Neural cell (in vitro differentiated cells): ENCODE measurements at regions not wholly inside any gene's neighbourhood (a gene's known extent, or its start where the extent isn't known, plus 50 kb on each side); places are given as distances from the start of the nearest gene placed in this dataset.

Experiments
- H2AFZ ChIP-seq: fragments of 200-600, 300-800 bp; sonication (generic), shearing (Covaris generic); 2 replicates; pipeline ENCODE4 v1.6.0; 2014; ENCODE audit warnings: low read depth, mild to moderate bottlenecking, antibody characterized with exemption, low read length, moderate library complexity
- H3F3A ChIP-seq: fragments of 200-600 bp; shearing (Covaris generic); 2 replicates; pipeline ENCODE4 v1.6.1; 2016; ENCODE audit warnings: mild to moderate bottlenecking, moderate library complexity, mixed read lengths, antibody characterized with exemption, low read length; ENCODE audit not compliant: insufficient read depth, poor library complexity, severe bottlenecking
- H3K27ac ChIP-seq: fragments of 200-600, 300-800 bp; sonication (generic), shearing (Covaris generic); 2 replicates; pipeline ENCODE4 v1.5.1; 2014; ENCODE audit warnings: mild to moderate bottlenecking, low read length, moderate library complexity
- H3K27me3 ChIP-seq: fragments of 300-800, 200-600 bp; sonication (generic), shearing (Covaris generic); 2 replicates; pipeline ENCODE4 v1.6.0; 2014; ENCODE audit warnings: mild to moderate bottlenecking, low read depth, low read length, moderate library complexity; ENCODE audit not compliant: insufficient read depth
- H3K36me3 ChIP-seq: fragments of 300-800, 200-600 bp; sonication (generic), shearing (Covaris generic); 2 replicates; pipeline ENCODE4 v1.5.1; 2014; ENCODE audit warnings: mild to moderate bottlenecking, antibody characterized with exemption, low read length, moderate library complexity; ENCODE audit not compliant: insufficient read depth
- H3K4me2 ChIP-seq: fragments of 300-800, 200-600 bp; sonication (generic), shearing (Covaris generic); 2 replicates; pipeline ENCODE4 v1.6.0; 2014; ENCODE audit warnings: mild to moderate bottlenecking, low read length
- H3K4me3 ChIP-seq: fragments of 300-800, 200-600 bp; sonication (generic), shearing (Covaris generic); 2 replicates; pipeline ENCODE4 v1.5.1; 2014; ENCODE audit warnings: mild to moderate bottlenecking, low read length, moderate library complexity
- H3K79me2 ChIP-seq: fragments of 200-600 bp; shearing (Covaris generic); replicated peaks from 2 replicates; pipeline ENCODE4 v1.6.0; 2014; ENCODE audit warnings: mild to moderate bottlenecking, low read length, moderate library complexity; ENCODE audit not compliant: insufficient read depth
- H3K9ac ChIP-seq: fragments of 300-800, 200-600 bp; sonication (generic), shearing (Covaris generic); 2 replicates; pipeline ENCODE4 v1.6.1; 2016; ENCODE audit warnings: mild to moderate bottlenecking, low read length, mixed read lengths
- H3K9me2 ChIP-seq: fragments of 200-600 bp; shearing (Covaris generic); 2 replicates; pipeline ENCODE4 v1.6.1; 2016; ENCODE audit warnings: mild to moderate bottlenecking, low read length, mixed read lengths; ENCODE audit not compliant: insufficient read depth
- H3K9me3 ChIP-seq: fragments of 200-600, 300-800 bp; sonication (generic), shearing (Covaris generic); 2 replicates; pipeline ENCODE4 v1.6.1; 2016; ENCODE audit warnings: mild to moderate bottlenecking, mixed run types, low read length, moderate library complexity, mixed read lengths
- H4K20me1 ChIP-seq: fragments of 200-600 bp; shearing (Covaris generic); 2 replicates; pipeline ENCODE4 v1.6.1; 2016; ENCODE audit warnings: mild to moderate bottlenecking, mixed run types; ENCODE audit not compliant: insufficient read depth
- EP300 ChIP-seq: fragments of 450-650 bp; conservative IDR thresholded peaks from 2 replicates; pipeline ENCODE4 v1.6.1; 2014; ENCODE audit warnings: antibody characterized with exemption, mild to moderate bottlenecking, moderate library complexity; ENCODE audit not compliant: poor library complexity, severe bottlenecking
- EZH2 ChIP-seq: fragments of 200-600, 300-800 bp; shearing (Covaris generic), sonication (generic); IDR thresholded peaks from 2 replicates; pipeline ENCODE4 v1.6.1; 2014; ENCODE audit warnings: antibody characterized with exemption, low read length, borderline replicate concordance, mild to moderate bottlenecking; ENCODE audit not compliant: insufficient read depth, poor library complexity, severe bottlenecking
- MXI1 ChIP-seq: fragments of 450-650 bp; conservative IDR thresholded peaks from 2 replicates; pipeline ENCODE4 v1.6.1; 2014; ENCODE audit warnings: antibody characterized with exemption, mild to moderate bottlenecking; ENCODE audit not compliant: poor library complexity, severe bottlenecking
- POLR2AphosphoS5 ChIP-seq: IDR thresholded peaks from 2 replicates; pipeline ENCODE4 v1.6.1; 2012
- RAD21 ChIP-seq: fragments of 450-650 bp; conservative IDR thresholded peaks from 2 replicates; pipeline ENCODE4 v1.6.1; 2014; ENCODE audit warnings: antibody characterized with exemption, mild to moderate bottlenecking, moderate library complexity
- REST ChIP-seq: IDR thresholded peaks from 2 replicates; pipeline ENCODE4 v1.6.1; 2012; ENCODE audit warnings: borderline replicate concordance
- SMC3 ChIP-seq: fragments of 450-650 bp; conservative IDR thresholded peaks from 2 replicates; pipeline ENCODE4 v1.6.1; 2014; ENCODE audit warnings: antibody characterized with exemption, mild to moderate bottlenecking, moderate library complexity; ENCODE audit not compliant: poor library complexity
- TAF1 ChIP-seq: IDR thresholded peaks from 2 replicates; pipeline ENCODE4 v1.6.1; 2012; ENCODE audit warnings: low read depth
- TF ChIP-seq, protein P1 (sequence below): fragments of 450-650 bp; IDR thresholded peaks from 2 replicates; pipeline ENCODE4 v1.5.1; 2014; ENCODE audit warnings: antibody characterized with exemption, mild to moderate bottlenecking, moderate library complexity; ENCODE audit not compliant: poor library complexity, severe bottlenecking

- no peaks in the 10 kb centered on the region for H3F3A ChIP-seq
- no peaks in the 10 kb centered on the region for H3K9me3 ChIP-seq
- no peaks in the 10 kb centered on the region for H3K9me2 ChIP-seq
- H4K20me1 ChIP-seq = no peaks in the 10 kb centered on the region
- no peak overlapping the region for H3K9ac ChIP-seq
- no peak overlapping the region for H3K4me2 ChIP-seq
- H3K27ac ChIP-seq = no peak overlapping the region
- H3K36me3 ChIP-seq = no peaks in the 10 kb centered on the region
- H3K27me3 ChIP-seq = no peaks in the 10 kb centered on the region
- no peak overlapping the region for H2AFZ ChIP-seq
- H3K79me2 ChIP-seq = no peaks in the 10 kb centered on the region
- TF ChIP-seq EP300 (no peak), REST (no peak), MXI1 (no peak), TAF1 (no peak)
- TF ChIP-seq, protein P1, sequence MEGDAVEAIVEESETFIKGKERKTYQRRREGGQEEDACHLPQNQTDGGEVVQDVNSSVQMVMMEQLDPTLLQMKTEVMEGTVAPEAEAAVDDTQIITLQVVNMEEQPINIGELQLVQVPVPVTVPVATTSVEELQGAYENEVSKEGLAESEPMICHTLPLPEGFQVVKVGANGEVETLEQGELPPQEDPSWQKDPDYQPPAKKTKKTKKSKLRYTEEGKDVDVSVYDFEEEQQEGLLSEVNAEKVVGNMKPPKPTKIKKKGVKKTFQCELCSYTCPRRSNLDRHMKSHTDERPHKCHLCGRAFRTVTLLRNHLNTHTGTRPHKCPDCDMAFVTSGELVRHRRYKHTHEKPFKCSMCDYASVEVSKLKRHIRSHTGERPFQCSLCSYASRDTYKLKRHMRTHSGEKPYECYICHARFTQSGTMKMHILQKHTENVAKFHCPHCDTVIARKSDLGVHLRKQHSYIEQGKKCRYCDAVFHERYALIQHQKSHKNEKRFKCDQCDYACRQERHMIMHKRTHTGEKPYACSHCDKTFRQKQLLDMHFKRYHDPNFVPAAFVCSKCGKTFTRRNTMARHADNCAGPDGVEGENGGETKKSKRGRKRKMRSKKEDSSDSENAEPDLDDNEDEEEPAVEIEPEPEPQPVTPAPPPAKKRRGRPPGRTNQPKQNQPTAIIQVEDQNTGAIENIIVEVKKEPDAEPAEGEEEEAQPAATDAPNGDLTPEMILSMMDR = no peak
- H3K4me3 ChIP-seq = no peak overlapping the region
Measured at GRCh38 chr3:71966185-71966584, 181.2 kb upstream of the PROK2 start.

DNA sequence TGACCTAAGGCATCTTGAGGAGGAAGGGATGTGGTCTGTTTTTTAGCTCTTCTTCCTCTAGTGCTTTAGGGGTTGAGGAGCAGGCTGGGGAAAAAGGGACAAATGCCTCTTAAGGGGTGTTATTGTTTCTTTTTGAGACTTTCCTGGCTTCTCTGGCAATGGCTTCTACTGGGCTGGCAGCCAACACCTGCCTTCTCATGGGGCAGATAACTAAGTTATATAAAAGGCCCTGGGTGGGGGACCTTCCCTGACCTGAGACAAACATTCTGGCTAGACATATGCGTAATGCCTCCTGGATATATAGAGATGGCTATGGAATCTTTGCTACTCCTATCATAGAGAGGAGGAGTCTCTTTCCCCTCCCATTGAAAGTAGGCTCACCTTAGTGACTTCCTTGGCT lies 179.2 kb upstream of the PROK2 start:
- no peak overlapping the region for H2AFZ ChIP-seq
- no peak overlapping the region for H3K4me3 ChIP-seq
- H3K4me2 ChIP-seq = no peak overlapping the region
- H3K36me3 ChIP-seq = no peaks in the 10 kb centered on the region
- no peaks in the 10 kb centered on the region for H4K20me1 ChIP-seq
- H3F3A ChIP-seq = no peaks in the 10 kb centered on the region
- H3K27ac ChIP-seq = no peak overlapping the region
- H3K79me2 ChIP-seq = no peaks in the 10 kb centered on the region
- TF ChIP-seq, protein P1 = no peak
- TF ChIP-seq MXI1 (no peak), SMC3 (no peak), TAF1 (no peak), EP300 (no peak), POLR2AphosphoS5 (no peak), EZH2 (no peak), REST (no peak), RAD21 (no peak)
- no peak overlapping the region for H3K9ac ChIP-seq
- no peaks in the 10 kb centered on the region for H3K9me2 ChIP-seq
- no peaks in the 10 kb centered on the region for H3K9me3 ChIP-seq
- H3K27me3 ChIP-seq = no peaks in the 10 kb centered on the region
